HEK293 (cell line): ENCODE measurements at regions not wholly inside any gene's neighbourhood (a gene's known extent, or its start where the extent isn't known, plus 50 kb on each side); places are given as distances from the start of the nearest gene placed in this dataset.

Source experiments
- OVOL3 ChIP-seq: fragments of 450-650 bp; formaldehyde crosslinking; IDR thresholded peaks from 2 replicates; pipeline ENCODE4 v1.5.1; 2016; ENCODE audit warnings: missing biosample characterization, missing genetic modification characterization
- TRIM28 ChIP-seq: IDR thresholded peaks from 2 replicates; pipeline ENCODE4 v1.6.1; 2011; ENCODE audit warnings: low read length, control low read depth, borderline replicate concordance
- ZNF24 ChIP-seq: fragments of 450-650 bp; formaldehyde crosslinking; IDR thresholded peaks from 2 replicates; pipeline ENCODE4 v1.5.1; 2016; ENCODE audit warnings: missing biosample characterization, missing genetic modification characterization
- ZNF274 ChIP-seq, 2 experiments: fragments of 200-500 bp in 1 of 2; fragments of 450-650 bp in 1 of 2; sonication (Bioruptor generic) in 1 of 2; formaldehyde crosslinking in 1 of 2; IDR thresholded peaks; 2 replicates each; pipeline versions ENCODE4 v1.5.1 to v1.6.1; 2014 to 2016; ENCODE audit warnings: borderline replicate concordance in 1 of 2, inconsistent platforms in 1 of 2, low read length in 1 of 2, missing biosample characterization in 1 of 2, missing genetic modification characterization in 1 of 2
- ZNF510 ChIP-seq: fragments of 450-650 bp; formaldehyde crosslinking; IDR thresholded peaks from 2 replicates; pipeline ENCODE4 v1.5.1; 2018; ENCODE audit warnings: mild to moderate bottlenecking, missing genetic modification characterization, missing biosample characterization; ENCODE audit not compliant: insufficient replicate concordance
- ZNF521 ChIP-seq: fragments of 450-650 bp; formaldehyde crosslinking; IDR thresholded peaks from 2 replicates; pipeline ENCODE4 v1.5.1; 2017; ENCODE audit warnings: missing biosample characterization, mild to moderate bottlenecking, missing genetic modification characterization
- ZNF791 ChIP-seq: fragments of 450-650 bp; formaldehyde crosslinking; IDR thresholded peaks from 2 replicates; pipeline ENCODE4 v1.5.1; 2016; ENCODE audit warnings: missing biosample characterization, missing genetic modification characterization
- TF ChIP-seq, protein P1 (sequence below): fragments of 450-650 bp; formaldehyde crosslinking; IDR thresholded peaks from 2 replicates; pipeline ENCODE4 v1.5.1; 2016; ENCODE audit warnings: missing biosample characterization, missing genetic modification characterization
- TF ChIP-seq, protein P2 (sequence below): fragments of 450-650 bp; formaldehyde crosslinking; IDR thresholded peaks from 2 replicates; pipeline ENCODE4 v1.5.1; 2016; ENCODE audit warnings: missing biosample characterization, missing genetic modification characterization, low read depth
- TF ChIP-seq, protein P3 (sequence below): fragments of 450-650 bp; formaldehyde crosslinking; IDR thresholded peaks from 2 replicates; pipeline ENCODE4 v1.5.1; 2016; ENCODE audit warnings: missing biosample characterization, missing genetic modification characterization

DNA sequence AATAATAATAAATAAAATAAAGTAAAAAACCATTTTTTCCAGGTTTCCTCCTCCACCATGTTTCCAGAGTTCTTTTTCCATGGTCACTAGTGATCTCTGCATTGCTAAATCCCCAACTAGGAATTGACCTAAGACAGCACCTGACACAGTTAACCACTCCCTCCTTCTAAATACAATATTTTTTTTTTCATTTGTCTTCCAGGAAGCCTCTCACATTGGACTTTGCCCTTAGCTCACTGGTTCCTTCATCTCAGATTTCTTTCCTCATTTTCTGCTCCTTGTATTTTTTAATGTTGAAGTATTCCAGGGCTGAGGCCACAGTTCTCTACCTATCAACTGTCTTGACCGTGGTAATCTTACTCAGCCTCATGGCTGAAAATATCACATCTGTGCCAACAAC is 187.3 kb upstream of the FAM241A start:
- TF ChIP-seq, protein P1, sequence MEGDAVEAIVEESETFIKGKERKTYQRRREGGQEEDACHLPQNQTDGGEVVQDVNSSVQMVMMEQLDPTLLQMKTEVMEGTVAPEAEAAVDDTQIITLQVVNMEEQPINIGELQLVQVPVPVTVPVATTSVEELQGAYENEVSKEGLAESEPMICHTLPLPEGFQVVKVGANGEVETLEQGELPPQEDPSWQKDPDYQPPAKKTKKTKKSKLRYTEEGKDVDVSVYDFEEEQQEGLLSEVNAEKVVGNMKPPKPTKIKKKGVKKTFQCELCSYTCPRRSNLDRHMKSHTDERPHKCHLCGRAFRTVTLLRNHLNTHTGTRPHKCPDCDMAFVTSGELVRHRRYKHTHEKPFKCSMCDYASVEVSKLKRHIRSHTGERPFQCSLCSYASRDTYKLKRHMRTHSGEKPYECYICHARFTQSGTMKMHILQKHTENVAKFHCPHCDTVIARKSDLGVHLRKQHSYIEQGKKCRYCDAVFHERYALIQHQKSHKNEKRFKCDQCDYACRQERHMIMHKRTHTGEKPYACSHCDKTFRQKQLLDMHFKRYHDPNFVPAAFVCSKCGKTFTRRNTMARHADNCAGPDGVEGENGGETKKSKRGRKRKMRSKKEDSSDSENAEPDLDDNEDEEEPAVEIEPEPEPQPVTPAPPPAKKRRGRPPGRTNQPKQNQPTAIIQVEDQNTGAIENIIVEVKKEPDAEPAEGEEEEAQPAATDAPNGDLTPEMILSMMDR (tag by site-specific recombination) = no peak
- TF ChIP-seq TRIM28 (no peak), ZNF24 (no peak), OVOL3 (no peak), ZNF510 (tag by site-specific recombination) (no peak), ZNF521 (tag by site-specific recombination) (no peak), ZNF274 (IDR thresholded peaks at IDR 0.05; ENCODE audit: low read length) (no peak), ZNF274 (tag by site-specific recombination; IDR thresholded peaks at IDR 0.05; ENCODE audit: borderline replicate concordance) (no peak), ZNF791 (tag by site-specific recombination) (no peak)
- TF ChIP-seq, protein P2, sequence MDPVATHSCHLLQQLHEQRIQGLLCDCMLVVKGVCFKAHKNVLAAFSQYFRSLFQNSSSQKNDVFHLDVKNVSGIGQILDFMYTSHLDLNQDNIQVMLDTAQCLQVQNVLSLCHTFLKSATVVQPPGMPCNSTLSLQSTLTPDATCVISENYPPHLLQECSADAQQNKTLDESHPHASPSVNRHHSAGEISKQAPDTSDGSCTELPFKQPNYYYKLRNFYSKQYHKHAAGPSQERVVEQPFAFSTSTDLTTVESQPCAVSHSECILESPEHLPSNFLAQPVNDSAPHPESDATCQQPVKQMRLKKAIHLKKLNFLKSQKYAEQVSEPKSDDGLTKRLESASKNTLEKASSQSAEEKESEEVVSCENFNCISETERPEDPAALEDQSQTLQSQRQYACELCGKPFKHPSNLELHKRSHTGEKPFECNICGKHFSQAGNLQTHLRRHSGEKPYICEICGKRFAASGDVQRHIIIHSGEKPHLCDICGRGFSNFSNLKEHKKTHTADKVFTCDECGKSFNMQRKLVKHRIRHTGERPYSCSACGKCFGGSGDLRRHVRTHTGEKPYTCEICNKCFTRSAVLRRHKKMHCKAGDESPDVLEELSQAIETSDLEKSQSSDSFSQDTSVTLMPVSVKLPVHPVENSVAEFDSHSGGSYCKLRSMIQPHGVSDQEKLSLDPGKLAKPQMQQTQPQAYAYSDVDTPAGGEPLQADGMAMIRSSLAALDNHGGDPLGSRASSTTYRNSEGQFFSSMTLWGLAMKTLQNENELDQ (tag by site-specific recombination) = no peak
- TF ChIP-seq, protein P3, sequence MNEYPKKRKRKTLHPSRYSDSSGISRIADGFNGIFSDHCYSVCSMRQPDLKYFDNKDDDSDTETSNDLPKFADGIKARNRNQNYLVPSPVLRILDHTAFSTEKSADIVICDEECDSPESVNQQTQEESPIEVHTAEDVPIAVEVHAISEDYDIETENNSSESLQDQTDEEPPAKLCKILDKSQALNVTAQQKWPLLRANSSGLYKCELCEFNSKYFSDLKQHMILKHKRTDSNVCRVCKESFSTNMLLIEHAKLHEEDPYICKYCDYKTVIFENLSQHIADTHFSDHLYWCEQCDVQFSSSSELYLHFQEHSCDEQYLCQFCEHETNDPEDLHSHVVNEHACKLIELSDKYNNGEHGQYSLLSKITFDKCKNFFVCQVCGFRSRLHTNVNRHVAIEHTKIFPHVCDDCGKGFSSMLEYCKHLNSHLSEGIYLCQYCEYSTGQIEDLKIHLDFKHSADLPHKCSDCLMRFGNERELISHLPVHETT (tag by site-specific recombination) = no peak
